ENCODE measurements at regions not wholly inside any gene's neighbourhood (a gene's known extent, or its start where the extent isn't known, plus 50 kb on each side); places are given as distances from the start of the nearest gene placed in this dataset.

GRCh38 chr15:29873947-29874411 lies 51.7 kb upstream of the TJP1 start:
- H3K27ac ChIP-seq (ENCODE audit: insufficient read length, low read depth, low read length) = no peak overlapping the region
- Mint-ChIP-seq H3K4me3 (no peak overlapping the region), H3K36me3 (ENCODE audit: insufficient read depth in 1 of 3, low read depth in 3 of 3) (no peaks in the 10 kb centered on the region), H3K27ac (no peak overlapping the region), H3K27me3 (ENCODE audit: low read depth) (no peaks in the 10 kb centered on the region), H3K4me1 (peaks cover 21 to 23% of the 10 kb centered on the region in 2 experiments), H3K9me3 (no peaks in the 10 kb centered on the region)
- H4K20me1 ChIP-seq (ENCODE audit: control insufficient read depth, insufficient read depth, insufficient read length) = no peaks in the 10 kb centered on the region
- no peak for DNase-seq
- no peaks in the 10 kb centered on the region for H3K79me1 ChIP-seq (ENCODE audit: insufficient read depth, low read depth, low read length, poor library complexity, severe bottlenecking)
- no peak overlapping the region for H4K5ac ChIP-seq (ENCODE audit: insufficient read length, low read depth, low read length)
- no peaks in the 10 kb centered on the region; the same call in 1 of the 2 replicates for H3K4me1 ChIP-seq (ENCODE audit: insufficient read depth, low read length)
- no peak overlapping the region for H3T11ph ChIP-seq (ENCODE audit: low read length)
- H3K23me2 ChIP-seq (ENCODE audit: insufficient read length, low read depth, low read length, poor library complexity, severe bottlenecking) = no peaks in the 10 kb centered on the region
- no peak overlapping the region for H3K56ac ChIP-seq (ENCODE audit: insufficient read length, low read depth, low read length)
- no peak overlapping the region for H3K4me2 ChIP-seq (ENCODE audit: insufficient read depth, insufficient read length, low read length)
- H3K79me2 ChIP-seq (ENCODE audit: insufficient read depth, low read length) = no peaks in the 10 kb centered on the region
- H3K4ac ChIP-seq (ENCODE audit: low read depth, low read length) = no peak overlapping the region
- H4K8ac ChIP-seq (replicated peaks; ENCODE audit: insufficient read length, low read depth, low read length) = no peak overlapping the region
- no peak overlapping the region for H3K23ac ChIP-seq (ENCODE audit: insufficient read length, low read depth, low read length)
- H3K9me3 ChIP-seq (ENCODE audit: control insufficient read depth, low read depth, low read length) = no peaks in the 10 kb centered on the region
- H2AFZ ChIP-seq (ENCODE audit: low read length) = no peak overlapping the region
- H2BK120ac ChIP-seq (ENCODE audit: low read depth, low read length, poor library complexity, severe bottlenecking) = no peak overlapping the region
- H3K27me3 ChIP-seq (ENCODE audit: insufficient read depth, low read length) = no peaks in the 10 kb centered on the region
- H2BK15ac ChIP-seq (ENCODE audit: low read depth, low read length) = no peak overlapping the region
- H3K14ac ChIP-seq (ENCODE audit: insufficient read depth, low read length) = no peak overlapping the region
- WGBS (ENCODE audit: extremely low coverage, insufficient read length, low lambda C conversion rate) = no CpG with 5 or more reads among the region's 9 CpGs
- H2BK5ac ChIP-seq (ENCODE audit: insufficient read length, low read length) = no peak overlapping the region
- no peak overlapping the region for H2AK5ac ChIP-seq (ENCODE audit: insufficient read length, low read length)
- H2BK20ac ChIP-seq (ENCODE audit: low read depth, low read length, poor library complexity, severe bottlenecking) = no peak overlapping the region
- no peak overlapping the region for H3K9ac ChIP-seq (ENCODE audit: extremely low read depth, insufficient read length, low read length)
- no peak overlapping the region for H2BK12ac ChIP-seq (ENCODE audit: insufficient read length, low read depth, low read length)
- no peak overlapping the region for H3K18ac ChIP-seq (ENCODE audit: insufficient read length, low read depth, low read length)
- no peak for TF ChIP-seq CTCF (conservative IDR thresholded peaks at IDR 0.05)
- no peak overlapping the region for H4K91ac ChIP-seq (ENCODE audit: insufficient read length, low read depth, low read length)
